ENCODE measurements at regions not wholly inside any gene's neighbourhood (a gene's known extent, or its start where the extent isn't known, plus 50 kb on each side); places are given as distances from the start of the nearest gene placed in this dataset.
"Not testable (repeated sequence)": the region's sequence is repeated elsewhere in the genome, so short reads cannot be mapped to it uniquely, and the experiment has no call there.

- DNase-seq: no peak
Measured at GRCh38 chr7:142523821-142524460, 225.3 kb upstream of the PRSS1 start.

GRCh38 chr7:142522735-142523134 is 226.5 kb upstream of the PRSS1 start:
- DNase-seq: no peak

- not testable (repeated sequence) for DNase-seq
Measured at GRCh38 chr7:142520885-142521284, 228.4 kb upstream of the PRSS1 start.

GRCh38 chr7:142520455-142520854 is 228.8 kb upstream of the PRSS1 start:
- not testable (repeated sequence) for DNase-seq

- no peak for DNase-seq
Measured at GRCh38 chr7:142519079-142520078, 229.9 kb upstream of the PRSS1 start.

GRCh38 chr7:142516038-142516501 is 233.2 kb upstream of the PRSS1 start:
- DNase-seq: peak; percentile 33

GRCh38 chr7:142514716-142515115 is 234.6 kb upstream of the PRSS1 start:
- DNase-seq: not testable (repeated sequence)

GRCh38 chr7:142513178-142513955 is 235.9 kb upstream of the PRSS1 start:
- no peak for DNase-seq

- no peak for DNase-seq
Measured at GRCh38 chr7:142511801-142512200, 237.5 kb upstream of the PRSS1 start.

- DNase-seq: no peak
Measured at GRCh38 chr7:142511374-142511773, 237.9 kb upstream of the PRSS1 start.

- DNase-seq: not testable (repeated sequence)
Measured at GRCh38 chr7:142509235-142509634, 240.0 kb upstream of the PRSS1 start.

- no peak for DNase-seq
Measured at GRCh38 chr7:142508251-142508650, 241.0 kb upstream of the PRSS1 start.

- DNase-seq: no peak
Measured at GRCh38 chr7:142507799-142508198, 241.5 kb upstream of the PRSS1 start.

- not testable (repeated sequence) for DNase-seq
Measured at GRCh38 chr7:142507066-142507465, 242.2 kb upstream of the PRSS1 start.

GRCh38 chr7:142506601-142507000 is 242.7 kb upstream of the PRSS1 start:
- no peak for DNase-seq

- DNase-seq: not testable (repeated sequence)
Measured at GRCh38 chr7:142503949-142504348, 245.3 kb upstream of the PRSS1 start.

GRCh38 chr7:142503036-142503435 is 245.2 kb upstream of the PRSS58 start:
- no peak for DNase-seq

- DNase-seq: no peak
Measured at GRCh38 chr7:142501434-142501833, 243.6 kb upstream of the PRSS58 start.

- DNase-seq: no peak
Measured at GRCh38 chr7:142500366-142500765, 242.5 kb upstream of the PRSS58 start.

GRCh38 chr7:142499635-142500034 is 241.8 kb upstream of the PRSS58 start:
- no peak for DNase-seq

GRCh38 chr7:142498364-142498763 is 240.5 kb upstream of the PRSS58 start:
- DNase-seq: no peak

GRCh38 chr7:142496545-142496991 is 238.7 kb upstream of the PRSS58 start:
- no peak for DNase-seq

- DNase-seq: not testable (repeated sequence)
Measured at GRCh38 chr7:142495879-142496278, 238.0 kb upstream of the PRSS58 start.
